ENCODE measurements at regions not wholly inside any gene's neighbourhood (a gene's known extent, or its start where the extent isn't known, plus 50 kb on each side); places are given as distances from the start of the nearest gene placed in this dataset.

- H3K23ac ChIP-seq (ENCODE audit: low read depth, low read length): no peak overlapping the region
- intact Hi-C loops (cut with micrococcal nuclease) (no loop called here), dilution Hi-C loops (cut with HindIII; ENCODE audit: low sequenced_read_pairs, unreplicated experiment) (no loop called here), in situ Hi-C loops (cut with MboI; ENCODE audit: low sequenced_read_pairs) (no loop called here)
- no peaks in the 10 kb centered on the region for H3K9me1 ChIP-seq (ENCODE audit: insufficient read depth, low read length)
- H3K18ac ChIP-seq (ENCODE audit: low read depth, low read length): no peak overlapping the region
- H4K91ac ChIP-seq (ENCODE audit: insufficient read depth, low read depth, low read length): no peak overlapping the region
- CTCF ChIA-PET: no interaction called here
- no peak overlapping the region for H3K56ac ChIP-seq (ENCODE audit: extremely low read depth, insufficient read depth, low read length)
- H3K4me3 ChIP-seq (ENCODE audit: insufficient read depth, low read depth, low read length): no peak overlapping the region
- TF ChIP-seq RCOR1 (IDR thresholded peaks at IDR 0.05; ENCODE audit: insufficient replicate concordance, low read length) (no peak), POLR2A (IDR thresholded peaks at IDR 0.05; ENCODE audit: low read depth, low read length) (no peak), CHD1 (IDR thresholded peaks at IDR 0.05; ENCODE audit: low read depth, low read length) (no peak), MXI1 (IDR thresholded peaks at IDR 0.05; ENCODE audit: borderline replicate concordance, low read depth, low read length) (no peak), NFE2L2 (IDR thresholded peaks at IDR 0.05; ENCODE audit: low read depth, low read length) (no peak), CEBPB (IDR thresholded peaks at IDR 0.05; ENCODE audit: low read depth, low read length) (no peak), MAFK (IDR thresholded peaks at IDR 0.05; ENCODE audit: low read depth, low read length) (no peak), ELK1 (IDR thresholded peaks at IDR 0.05; ENCODE audit: borderline replicate concordance, low read depth, low read length) (no peak), SMC3 (IDR thresholded peaks at IDR 0.05; ENCODE audit: low read depth, low read length) (no peak), RAD21 (IDR thresholded peaks at IDR 0.05; ENCODE audit: low read length) (no peak), FOS (IDR thresholded peaks at IDR 0.05; ENCODE audit: low read depth, low read length) (no peak), MAZ (IDR thresholded peaks at IDR 0.05; ENCODE audit: borderline replicate concordance, low read depth, low read length) (no peak), RFX5 (IDR thresholded peaks at IDR 0.05; ENCODE audit: low read depth, low read length) (no peak), BHLHE40 (IDR thresholded peaks at IDR 0.05; ENCODE audit: low read depth, low read length) (no peak)
- TF ChIP-seq, protein P1, sequence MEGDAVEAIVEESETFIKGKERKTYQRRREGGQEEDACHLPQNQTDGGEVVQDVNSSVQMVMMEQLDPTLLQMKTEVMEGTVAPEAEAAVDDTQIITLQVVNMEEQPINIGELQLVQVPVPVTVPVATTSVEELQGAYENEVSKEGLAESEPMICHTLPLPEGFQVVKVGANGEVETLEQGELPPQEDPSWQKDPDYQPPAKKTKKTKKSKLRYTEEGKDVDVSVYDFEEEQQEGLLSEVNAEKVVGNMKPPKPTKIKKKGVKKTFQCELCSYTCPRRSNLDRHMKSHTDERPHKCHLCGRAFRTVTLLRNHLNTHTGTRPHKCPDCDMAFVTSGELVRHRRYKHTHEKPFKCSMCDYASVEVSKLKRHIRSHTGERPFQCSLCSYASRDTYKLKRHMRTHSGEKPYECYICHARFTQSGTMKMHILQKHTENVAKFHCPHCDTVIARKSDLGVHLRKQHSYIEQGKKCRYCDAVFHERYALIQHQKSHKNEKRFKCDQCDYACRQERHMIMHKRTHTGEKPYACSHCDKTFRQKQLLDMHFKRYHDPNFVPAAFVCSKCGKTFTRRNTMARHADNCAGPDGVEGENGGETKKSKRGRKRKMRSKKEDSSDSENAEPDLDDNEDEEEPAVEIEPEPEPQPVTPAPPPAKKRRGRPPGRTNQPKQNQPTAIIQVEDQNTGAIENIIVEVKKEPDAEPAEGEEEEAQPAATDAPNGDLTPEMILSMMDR (conservative IDR thresholded peaks at IDR 0.05; ENCODE audit: low read depth, low read length): no peak
- TF ChIP-seq, protein P2, sequence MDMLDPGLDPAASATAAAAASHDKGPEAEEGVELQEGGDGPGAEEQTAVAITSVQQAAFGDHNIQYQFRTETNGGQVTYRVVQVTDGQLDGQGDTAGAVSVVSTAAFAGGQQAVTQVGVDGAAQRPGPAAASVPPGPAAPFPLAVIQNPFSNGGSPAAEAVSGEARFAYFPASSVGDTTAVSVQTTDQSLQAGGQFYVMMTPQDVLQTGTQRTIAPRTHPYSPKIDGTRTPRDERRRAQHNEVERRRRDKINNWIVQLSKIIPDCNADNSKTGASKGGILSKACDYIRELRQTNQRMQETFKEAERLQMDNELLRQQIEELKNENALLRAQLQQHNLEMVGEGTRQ (IDR thresholded peaks at IDR 0.05; ENCODE audit: low read depth, low read length): no peak
- no TSS peak for BruUV-seq (replicated peaks)
- no peak overlapping the region for H3K27ac ChIP-seq (ENCODE audit: insufficient read depth, low read length)
- H2AK9ac ChIP-seq (replicated peaks; ENCODE audit: low read depth, low read length, poor library complexity): no peak overlapping the region
- H3K4me2 ChIP-seq (ENCODE audit: low read depth, low read length): no peak overlapping the region
- no peak overlapping the region for H4K5ac ChIP-seq (ENCODE audit: low read depth, low read length)
- no peaks in the 10 kb centered on the region for H3K36me3 ChIP-seq (ENCODE audit: control insufficient read depth, insufficient read depth, low read length)
- H4K20me1 ChIP-seq (ENCODE audit: insufficient read depth, low read length): no peaks in the 10 kb centered on the region
- ATAC-seq (ENCODE audit: low read depth) (no peak), DNase-seq (no peak)
- no peaks in the 10 kb centered on the region for H3K79me1 ChIP-seq (ENCODE audit: low read depth in 1 of 2, low read length in 2 of 2)
- POLR2A ChIA-PET (ENCODE audit: unreplicated experiment): no interaction called here
- H2BK20ac ChIP-seq (ENCODE audit: low read depth, low read length): no peak overlapping the region
- H3K9me3 ChIP-seq (ENCODE audit: control insufficient read depth, insufficient read depth, low read length): no peaks in the 10 kb centered on the region
- 79% methylated on average over 2 of the region's 9 CpGs; no CpG with 5 or more reads in 1 of the 2 experiments for WGBS, 2 experiments (ENCODE audit: extremely low coverage in 2 of 2, insufficient read length in 1 of 2)
- H2BK5ac ChIP-seq (ENCODE audit: low read depth, low read length, poor library complexity, severe bottlenecking): no peak overlapping the region
- no peak overlapping the region for H2AFZ ChIP-seq (replicated peaks; ENCODE audit: low read length, poor library complexity)
- H3K27me3 ChIP-seq (ENCODE audit: control insufficient read depth, insufficient read depth, low read length): peaks cover 13% of the 10 kb centered on the region
- no peak overlapping the region for H3K4ac ChIP-seq (ENCODE audit: low read depth, low read length)
- no peak overlapping the region for H2AK5ac ChIP-seq (ENCODE audit: low read depth, low read length)
- no peak overlapping the region for H2BK15ac ChIP-seq (ENCODE audit: low read depth, low read length)
- H4K8ac ChIP-seq (ENCODE audit: low read depth in 2 of 2, low read length in 2 of 2): no peak overlapping the region
- no peak overlapping the region for H3K9ac ChIP-seq (ENCODE audit: low read depth, low read length)
- no peaks in the 10 kb centered on the region for H3K4me1 ChIP-seq (ENCODE audit: control insufficient read depth, insufficient read depth, low read length)
- H2BK120ac ChIP-seq (ENCODE audit: low read depth, low read length): no peak overlapping the region
- H3K14ac ChIP-seq (replicated peaks; ENCODE audit: low read depth, low read length): no peak overlapping the region
These were observed 249.3 kb upstream of the DMRT1 start for GRCh38 chr9:592225-592624.

Measured in IMR-90 (cell line).